ENCODE measurements at regions not wholly inside any gene's neighbourhood (a gene's known extent, or its start where the extent isn't known, plus 50 kb on each side); places are given as distances from the start of the nearest gene placed in this dataset.
"Not testable (repeated sequence)": the region's sequence is repeated elsewhere in the genome, so short reads cannot be mapped to it uniquely, and the experiment has no call there.

- DNase-seq = no peak
These were observed 361.5 kb downstream of the RFC3 start for GRCh38 chr13:34179481-34179880.

DNA sequence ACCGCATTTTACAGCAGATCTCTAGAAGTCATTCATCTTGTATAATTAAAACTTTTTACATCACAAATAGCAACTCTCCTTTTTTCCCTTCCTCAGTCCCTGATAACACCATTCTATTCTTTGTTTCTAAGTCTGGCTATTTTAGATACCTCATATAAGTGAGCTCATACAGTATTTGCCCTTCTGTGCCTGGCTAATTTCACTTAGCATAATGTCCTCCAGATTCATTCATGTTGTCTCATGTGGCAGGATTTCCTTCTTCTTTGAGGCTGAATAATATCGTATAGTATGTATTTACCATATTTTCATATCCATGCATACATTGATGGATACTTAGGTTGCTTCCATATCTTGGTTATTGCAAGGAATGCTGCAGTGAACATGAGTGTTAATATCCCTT is 362.0 kb downstream of the RFC3 start:
- DNase-seq = no peak

- not testable (repeated sequence) for DNase-seq
These were observed 363.3 kb downstream of the RFC3 start for GRCh38 chr13:34181256-34181655.

DNA sequence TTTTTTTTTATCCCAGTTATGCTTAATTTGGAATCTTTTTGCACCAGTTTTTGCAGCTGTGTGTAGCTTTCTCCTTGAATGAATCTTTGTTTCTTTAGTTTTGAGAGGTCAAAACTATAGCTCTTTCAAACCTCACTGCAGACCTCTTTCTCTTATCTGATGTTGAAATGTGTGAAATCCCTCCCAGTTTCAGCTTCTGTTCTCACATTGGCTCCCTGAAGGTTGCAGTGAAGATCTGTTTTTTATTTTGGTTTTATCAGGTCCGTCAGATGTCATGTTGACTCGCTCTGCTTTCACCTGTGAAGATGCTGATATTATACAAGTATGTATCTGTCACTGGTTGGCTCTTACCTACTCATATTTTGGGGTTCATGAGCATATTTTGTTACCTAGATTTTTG is 372.0 kb downstream of the RFC3 start:
- DNase-seq = no peak

- no peak for DNase-seq
These were observed 383.3 kb downstream of the RFC3 start for GRCh38 chr13:34201050-34201913.

DNA sequence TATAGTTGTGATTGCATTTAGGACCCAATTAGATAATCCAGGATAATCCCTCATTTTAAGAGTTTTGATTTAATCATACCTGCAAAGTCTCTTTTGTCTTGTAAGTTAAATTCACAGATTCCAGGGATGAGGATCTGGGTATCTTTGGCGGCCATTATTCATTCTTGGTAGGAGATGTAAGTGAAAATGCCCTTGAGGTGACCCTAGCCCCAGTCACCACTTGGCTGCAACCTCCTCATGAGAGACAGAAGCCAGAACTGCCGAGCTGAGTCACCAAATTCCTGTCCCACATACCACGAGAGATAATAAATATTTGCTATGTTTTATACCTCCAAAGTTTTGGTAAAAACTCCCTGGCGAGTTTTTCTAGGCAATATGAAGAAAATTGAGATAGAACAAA is 389.4 kb downstream of the RFC3 start:
- no peak for DNase-seq

- no peak for DNase-seq
These were observed 389.9 kb downstream of the RFC3 start for GRCh38 chr13:34207872-34208271.

- no peak for DNase-seq
These were observed 390.4 kb downstream of the RFC3 start for GRCh38 chr13:34208336-34208735.

DNA sequence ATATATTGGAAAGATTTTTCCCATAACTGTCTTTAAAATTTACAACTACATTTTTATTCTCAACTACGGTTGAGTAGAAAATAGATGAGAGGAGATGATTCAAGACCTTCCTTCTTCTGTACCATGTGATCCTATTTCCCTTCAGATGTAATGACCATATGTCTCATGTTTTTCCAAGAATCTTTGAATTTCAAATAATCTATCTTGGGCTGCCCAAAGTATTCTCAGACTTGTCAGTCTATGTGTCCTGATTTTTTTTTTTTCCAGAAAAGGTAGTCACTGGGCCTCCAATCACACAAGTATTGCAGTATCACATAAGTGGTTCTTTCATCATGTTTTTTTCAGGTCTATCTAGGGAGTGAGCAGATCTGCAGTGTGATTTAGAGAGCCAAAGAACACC is 392.4 kb downstream of the RFC3 start:
- no peak for DNase-seq

GRCh38 chr13:34214686-34215085 is 396.7 kb downstream of the RFC3 start:
- no peak for DNase-seq

GRCh38 chr13:34216256-34216655 is 398.3 kb downstream of the RFC3 start:
- DNase-seq = no peak

DNA sequence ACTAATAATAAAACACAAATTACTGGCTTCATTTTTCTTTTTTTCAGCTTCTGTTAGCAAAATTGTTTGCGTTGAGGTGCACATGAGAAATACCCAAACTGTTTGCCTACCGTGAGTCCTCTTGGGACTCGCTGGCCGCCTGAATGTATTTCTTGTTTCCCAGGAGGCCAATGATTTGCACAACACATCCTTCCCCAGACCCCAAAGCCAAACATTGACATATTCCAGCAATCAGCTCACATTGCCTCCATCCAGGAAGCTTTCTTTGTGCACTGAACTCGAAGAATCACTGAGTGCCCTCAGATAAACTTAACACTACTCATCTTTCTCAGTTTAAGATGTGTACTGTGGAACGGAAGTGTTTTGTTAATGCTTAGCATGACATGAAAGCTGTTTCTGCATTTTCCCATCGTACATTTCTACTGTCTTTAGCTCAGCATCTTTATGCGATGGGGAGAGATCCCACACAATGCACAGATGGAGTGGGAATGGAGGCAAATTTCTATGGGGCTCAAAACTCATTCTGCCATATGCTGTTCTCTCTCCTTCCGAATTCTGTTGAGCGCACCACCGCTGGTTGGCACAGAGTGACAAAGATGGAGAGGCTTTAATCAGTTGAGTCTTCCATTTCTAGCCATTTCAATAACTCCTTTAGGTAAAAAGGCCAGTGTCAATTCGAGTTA is 399.5 kb downstream of the RFC3 start:
- no peak for DNase-seq

- DNase-seq = no peak
These were observed 406.0 kb downstream of the RFC3 start for GRCh38 chr13:34223984-34224383.

GRCh38 chr13:34224877-34225276 is 406.9 kb downstream of the RFC3 start:
- DNase-seq = no peak

DNA sequence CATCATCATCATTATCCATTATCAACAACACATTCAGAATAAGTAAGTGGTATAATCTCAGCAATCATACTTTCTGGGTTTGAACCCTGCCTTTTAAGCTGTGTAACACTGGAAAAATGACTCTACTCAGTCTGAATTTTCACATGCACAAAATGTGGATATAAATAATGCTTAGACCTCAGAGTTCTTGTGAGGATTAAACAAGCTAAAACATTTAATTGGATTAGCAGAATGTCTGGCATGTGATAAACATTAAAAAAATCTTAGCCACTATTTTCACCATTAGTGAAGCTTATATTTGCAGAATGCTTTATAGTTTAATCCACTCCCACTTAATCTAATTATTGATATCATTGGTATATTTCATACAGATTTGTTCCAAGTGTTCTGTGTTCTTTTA is 412.3 kb downstream of the RFC3 start:
- no peak for DNase-seq

- DNase-seq = no peak
These were observed 423.4 kb downstream of the RFC3 start for GRCh38 chr13:34241332-34241731.

- DNase-seq = no peak
These were observed 425.5 kb downstream of the RFC3 start for GRCh38 chr13:34243403-34243802.

DNA sequence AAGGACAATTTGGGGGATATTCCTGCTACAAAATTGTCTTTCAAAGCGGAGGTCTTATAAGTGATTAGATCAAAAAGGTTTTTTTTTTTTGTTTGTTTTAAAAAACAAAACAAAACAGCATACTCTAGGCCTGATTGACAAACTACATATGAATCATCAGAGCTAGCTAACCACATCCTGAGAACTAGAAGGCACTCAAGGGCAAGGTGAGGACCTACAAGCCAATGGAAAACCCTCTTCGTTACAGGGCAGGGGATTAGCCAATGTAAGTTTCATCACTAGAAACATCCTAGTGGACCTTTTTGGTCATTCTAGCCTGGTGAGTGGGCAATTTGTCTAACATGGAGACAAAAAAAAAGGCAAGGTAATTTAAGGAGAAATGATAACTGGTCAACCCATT is 428.6 kb downstream of the RFC3 start:
- DNase-seq = no peak

GRCh38 chr13:34247596-34247995 is 429.6 kb downstream of the RFC3 start:
- DNase-seq = no peak

- no peak for DNase-seq
These were observed 431.6 kb downstream of the RFC3 start for GRCh38 chr13:34249546-34250039.

DNA sequence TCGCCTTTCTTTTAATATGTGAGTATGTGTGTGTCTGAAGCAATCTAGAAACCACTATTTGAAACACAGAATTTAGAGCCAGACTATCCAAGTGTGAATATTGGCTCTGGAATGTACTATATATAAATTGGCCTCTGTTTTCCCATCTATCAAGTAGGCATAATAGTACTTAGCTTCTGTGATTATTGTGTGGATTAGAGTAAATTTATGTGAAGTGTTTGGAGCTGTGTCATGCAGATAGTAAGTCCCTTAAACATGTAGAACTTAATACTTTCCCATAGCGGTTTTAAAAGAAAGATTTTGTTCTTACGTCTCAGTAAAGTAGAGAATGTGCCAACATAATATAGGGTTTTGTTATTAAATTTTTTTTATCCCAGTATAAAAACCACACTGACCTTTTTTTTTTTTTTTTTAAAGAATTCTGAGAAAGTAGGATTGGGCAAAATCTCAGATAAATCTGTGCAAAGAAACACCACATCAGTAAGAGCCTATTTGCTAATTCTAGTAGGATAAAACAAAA is 432.3 kb downstream of the RFC3 start:
- DNase-seq = no peak

GRCh38 chr13:34254366-34254765 is 436.4 kb downstream of the RFC3 start:
- no peak for DNase-seq

DNA sequence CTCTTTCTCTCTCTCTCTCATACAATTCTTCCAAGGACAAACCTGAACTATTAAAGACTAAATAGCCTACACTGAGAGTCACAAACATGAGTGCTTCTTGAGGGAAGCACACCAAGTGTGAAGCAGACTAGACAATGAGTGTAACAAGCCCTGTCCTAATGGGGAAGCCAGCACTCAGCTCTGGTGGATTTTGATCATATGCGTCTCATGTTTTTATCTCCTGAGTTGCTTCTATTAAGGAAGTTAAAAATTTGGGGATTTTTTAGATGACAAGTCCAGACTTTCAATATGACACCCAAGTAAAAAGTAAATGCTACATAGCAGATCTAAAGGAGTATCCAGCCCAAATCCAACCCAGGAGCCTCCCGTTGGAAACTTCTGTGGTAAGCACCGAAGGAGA is 437.8 kb downstream of the RFC3 start:
- DNase-seq = no peak

- no peak for DNase-seq
These were observed 438.3 kb downstream of the RFC3 start for GRCh38 chr13:34256236-34256635.

Measured in CD4-positive, alpha-beta T cell treated with Interleukin-21 for 1 hour (primary cell).